ENCODE measurements at regions not wholly inside any gene's neighbourhood (a gene's known extent, or its start where the extent isn't known, plus 50 kb on each side); places are given as distances from the start of the nearest gene placed in this dataset.

GRCh38 chr14:49951229-49951607, 58.3 kb downstream of the ARF6 start:
- TF ChIP-seq EZH2 (IDR thresholded peaks at IDR 0.05) (no peak), CTCF (IDR thresholded peaks at IDR 0.05) (no peak)
